Karpas-422 (cell line): ENCODE measurements at regions not wholly inside any gene's neighbourhood (a gene's known extent, or its start where the extent isn't known, plus 50 kb on each side); places are given as distances from the start of the nearest gene placed in this dataset.

ENCODE experiments used
- DNase-seq: peaks from one replicate; pipeline ENCODE4 v3.0.0-alpha.2; 2015
- H2AFZ ChIP-seq: fragments of 200-600 bp; sonication (generic); 2 replicates; pipeline ENCODE4 v1.6.1; 2014; ENCODE audit warnings: antibody characterized with exemption, low read length, mixed read lengths
- H3K27ac ChIP-seq: fragments of 200-600 bp; sonication (generic); 2 replicates; pipeline ENCODE4 v1.5.1; 2014; ENCODE audit warnings: mild to moderate bottlenecking, low read length, moderate library complexity
- H3K27me3 ChIP-seq: fragments of 200-600 bp; sonication (generic); 2 replicates; pipeline ENCODE4 v1.6.1; 2014; ENCODE audit warnings: low read length, mixed read lengths
- H3K36me3 ChIP-seq: fragments of 200-600 bp; sonication (generic); 2 replicates; pipeline ENCODE4 v1.6.1; 2014; ENCODE audit warnings: low read length, mixed read lengths; ENCODE audit not compliant: insufficient read depth
- H3K4me1 ChIP-seq: fragments of 200-600 bp; sonication (generic); 2 replicates; pipeline ENCODE4 v1.6.1; 2014; ENCODE audit warnings: mild to moderate bottlenecking, low read length, mixed read lengths
- H3K4me2 ChIP-seq: fragments of 200-600 bp; sonication (generic); 2 replicates; pipeline ENCODE4 v1.6.1; 2014; ENCODE audit warnings: low read length, low read depth, mild to moderate bottlenecking; ENCODE audit not compliant: poor library complexity, severe bottlenecking
- H3K4me3 ChIP-seq: fragments of 200-600 bp; sonication (generic); 2 replicates; pipeline ENCODE4 v1.5.1; 2014; ENCODE audit warnings: mild to moderate bottlenecking, antibody characterized with exemption, low read length, mixed read lengths
- H3K79me2 ChIP-seq: fragments of 200-600 bp; sonication (generic); 2 replicates; pipeline ENCODE4 v1.6.1; 2014; ENCODE audit warnings: mild to moderate bottlenecking, low read length, mixed read lengths
- H3K9ac ChIP-seq: fragments of 200-600 bp; sonication (generic); 2 replicates; pipeline ENCODE4 v1.6.0; 2014; ENCODE audit warnings: low read length
- H3K9me2 ChIP-seq: fragments of 200-600 bp; sonication (generic), shearing (Covaris generic); replicated peaks from 2 replicates; pipeline ENCODE4 v1.6.0; 2014; ENCODE audit warnings: mild to moderate bottlenecking, low read length, moderate library complexity; ENCODE audit not compliant: insufficient read depth
- H3K9me3 ChIP-seq: fragments of 300-700, 200-600 bp; sonication (generic); 2 replicates; pipeline ENCODE4 v1.6.1; 2014; ENCODE audit warnings: low read length, mixed read lengths
- H4K20me1 ChIP-seq: fragments of 200-600 bp; sonication (generic); 2 replicates; pipeline ENCODE4 v1.6.1; 2014; ENCODE audit warnings: mild to moderate bottlenecking, antibody characterized with exemption, low read length, low read depth; ENCODE audit not compliant: insufficient read depth

DNA sequence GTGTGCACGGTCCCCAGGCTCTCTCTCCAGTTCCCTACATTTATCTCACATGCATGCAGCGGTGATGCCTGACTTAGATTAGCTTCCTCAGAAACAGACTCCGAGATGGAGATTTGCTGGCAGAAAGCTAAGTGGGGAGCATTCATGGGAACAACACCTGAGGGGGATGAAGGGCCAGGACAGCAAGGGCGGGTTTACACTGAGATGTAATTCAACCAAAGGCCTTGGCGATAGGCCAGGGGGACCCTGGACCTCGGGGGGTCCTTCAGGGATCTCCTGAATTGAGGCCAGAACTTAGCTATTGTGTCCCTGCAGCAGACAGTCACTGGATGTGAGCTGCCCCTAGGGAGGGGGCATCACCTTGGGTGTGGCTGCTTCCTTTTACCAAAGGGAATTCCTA, 246.1 kb upstream of the CSF3R start:
- Histone ChIP-seq H2AFZ (no peak overlapping the region), H3K4me1 (peaks cover 15% of the 10 kb centered on the region), H3K9me3 (no peaks in the 10 kb centered on the region), H3K79me2 (no peaks in the 10 kb centered on the region), H3K27me3 (no peaks in the 10 kb centered on the region), H3K27ac (no peak overlapping the region), H3K4me3 (no peak overlapping the region), H3K4me2 (no peak overlapping the region), H4K20me1 (no peaks in the 10 kb centered on the region), H3K9ac (no peak overlapping the region), H3K36me3 (no peaks in the 10 kb centered on the region), H3K9me2 (no peaks in the 10 kb centered on the region)
- DNase-seq: no peak

DNA sequence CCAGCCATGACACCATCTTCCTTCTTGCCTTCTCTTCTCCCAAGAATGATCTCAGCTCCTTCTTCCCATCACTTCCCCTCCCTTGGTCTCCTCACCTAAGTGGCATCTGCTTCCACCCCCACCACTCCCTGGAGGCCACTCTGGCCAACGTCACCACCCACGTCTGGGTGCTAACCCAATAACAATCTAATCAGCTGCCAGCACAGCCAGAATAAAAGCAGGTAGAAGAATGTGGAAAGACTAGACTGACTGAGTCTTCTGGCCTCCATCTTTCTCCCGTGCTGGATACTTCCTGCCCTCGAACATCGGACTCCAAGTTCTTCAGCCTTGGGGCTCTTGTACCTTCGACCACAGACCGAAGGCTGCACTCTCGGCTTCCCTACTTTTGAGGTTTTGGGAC, 245.3 kb upstream of the CSF3R start:
- Histone ChIP-seq H4K20me1 (no peaks in the 10 kb centered on the region), H3K4me3 (no peak overlapping the region), H3K9me2 (no peaks in the 10 kb centered on the region), H2AFZ (no peak overlapping the region), H3K9me3 (no peaks in the 10 kb centered on the region), H3K4me2 (no peak overlapping the region), H3K79me2 (no peaks in the 10 kb centered on the region), H3K9ac (no peak overlapping the region), H3K27me3 (no peaks in the 10 kb centered on the region), H3K4me1 (peaks cover 15% of the 10 kb centered on the region), H3K27ac (no peak overlapping the region), H3K36me3 (no peaks in the 10 kb centered on the region)
- no peak for DNase-seq

DNA sequence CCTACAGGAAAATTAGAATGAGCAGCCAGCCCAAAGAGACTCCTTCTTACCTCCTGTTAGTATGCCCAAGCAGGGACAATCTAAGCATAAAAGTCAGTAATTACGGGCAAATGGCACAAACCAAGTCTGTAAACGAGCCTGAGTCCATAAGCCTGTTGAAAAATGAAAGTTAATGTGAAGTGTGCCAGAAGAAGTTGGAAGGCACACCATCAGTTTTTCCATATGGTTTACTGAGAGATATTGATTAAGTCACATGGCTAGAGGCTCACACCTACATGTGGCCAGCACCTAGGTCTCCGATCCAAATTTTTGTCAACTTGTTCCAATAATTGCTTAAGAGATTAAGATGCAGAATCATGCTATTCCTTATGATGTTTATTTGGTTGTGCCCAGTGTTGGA, 242.4 kb upstream of the CSF3R start:
- H3K9ac ChIP-seq: no peak overlapping the region
- no peak overlapping the region for H3K27ac ChIP-seq
- peaks cover 12% of the 10 kb centered on the region for H3K4me1 ChIP-seq
- no peak overlapping the region for H3K4me2 ChIP-seq
- H4K20me1 ChIP-seq: no peaks in the 10 kb centered on the region
- H3K4me3 ChIP-seq: no peak overlapping the region
- H3K27me3 ChIP-seq: no peaks in the 10 kb centered on the region
- no peaks in the 10 kb centered on the region for H3K36me3 ChIP-seq
- DNase-seq: no peak
- H3K9me2 ChIP-seq: no peaks in the 10 kb centered on the region
- H2AFZ ChIP-seq: no peak overlapping the region
- H3K9me3 ChIP-seq: no peaks in the 10 kb centered on the region
- no peaks in the 10 kb centered on the region for H3K79me2 ChIP-seq

DNA sequence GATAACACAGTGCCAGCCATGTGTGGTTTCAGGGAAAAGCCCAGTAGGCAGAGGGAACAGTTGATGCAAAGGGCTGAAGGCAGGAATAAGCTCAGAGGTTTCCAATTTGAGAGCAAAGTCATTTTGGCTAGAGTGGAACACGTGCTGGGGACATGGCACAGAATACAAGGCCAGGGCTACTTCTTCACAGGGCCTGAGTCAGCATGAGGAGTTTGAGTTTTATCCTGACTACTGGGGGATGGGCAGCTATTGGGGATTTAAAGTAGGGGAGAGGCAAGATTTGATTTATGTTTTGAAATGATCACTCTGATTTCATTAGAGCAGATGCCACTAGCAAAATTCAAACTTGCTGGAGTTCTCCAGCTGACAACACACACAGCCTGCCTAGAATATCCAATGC, 241.1 kb upstream of the CSF3R start:
- no peak overlapping the region for H3K4me3 ChIP-seq
- H3K79me2 ChIP-seq: no peaks in the 10 kb centered on the region
- H3K36me3 ChIP-seq: no peaks in the 10 kb centered on the region
- no peaks in the 10 kb centered on the region for H3K9me3 ChIP-seq
- H3K4me2 ChIP-seq: no peak overlapping the region
- H3K9ac ChIP-seq: no peak overlapping the region
- no peak for DNase-seq
- H2AFZ ChIP-seq: no peak overlapping the region
- H3K27me3 ChIP-seq: no peaks in the 10 kb centered on the region
- H3K27ac ChIP-seq: no peak overlapping the region
- H3K4me1 ChIP-seq: peaks cover 12% of the 10 kb centered on the region
- H3K9me2 ChIP-seq: no peaks in the 10 kb centered on the region
- H4K20me1 ChIP-seq: no peaks in the 10 kb centered on the region

DNA sequence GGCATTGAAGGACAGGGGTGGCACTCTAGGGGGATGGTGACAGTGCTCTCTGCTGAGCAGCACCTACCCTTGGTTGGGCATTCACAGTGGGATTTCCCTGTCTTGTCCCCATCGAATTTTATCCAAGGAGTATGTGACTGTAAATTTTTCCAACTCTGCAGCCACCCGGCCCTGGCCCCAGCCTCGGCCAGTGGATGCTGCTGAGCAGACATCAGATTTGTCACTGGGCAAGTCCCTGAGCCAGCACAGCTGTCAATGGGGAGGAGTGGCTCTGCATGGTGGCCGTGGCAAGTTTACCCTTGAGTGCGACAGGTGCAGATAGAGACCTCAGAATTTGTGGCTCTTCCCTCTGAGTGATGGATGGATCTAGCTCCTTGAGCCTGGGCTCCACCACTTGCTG, 240.2 kb upstream of the CSF3R start:
- no peaks in the 10 kb centered on the region for H4K20me1 ChIP-seq
- no peaks in the 10 kb centered on the region for H3K27me3 ChIP-seq
- H3K27ac ChIP-seq: no peak overlapping the region
- H3K36me3 ChIP-seq: no peaks in the 10 kb centered on the region
- H3K9me3 ChIP-seq: no peaks in the 10 kb centered on the region
- no peak overlapping the region for H2AFZ ChIP-seq
- no peaks in the 10 kb centered on the region for H3K79me2 ChIP-seq
- no peak overlapping the region for H3K4me2 ChIP-seq
- DNase-seq: no peak
- no peak overlapping the region for H3K4me3 ChIP-seq
- H3K9ac ChIP-seq: no peak overlapping the region
- peaks cover 12% of the 10 kb centered on the region for H3K4me1 ChIP-seq
- no peaks in the 10 kb centered on the region for H3K9me2 ChIP-seq

DNA sequence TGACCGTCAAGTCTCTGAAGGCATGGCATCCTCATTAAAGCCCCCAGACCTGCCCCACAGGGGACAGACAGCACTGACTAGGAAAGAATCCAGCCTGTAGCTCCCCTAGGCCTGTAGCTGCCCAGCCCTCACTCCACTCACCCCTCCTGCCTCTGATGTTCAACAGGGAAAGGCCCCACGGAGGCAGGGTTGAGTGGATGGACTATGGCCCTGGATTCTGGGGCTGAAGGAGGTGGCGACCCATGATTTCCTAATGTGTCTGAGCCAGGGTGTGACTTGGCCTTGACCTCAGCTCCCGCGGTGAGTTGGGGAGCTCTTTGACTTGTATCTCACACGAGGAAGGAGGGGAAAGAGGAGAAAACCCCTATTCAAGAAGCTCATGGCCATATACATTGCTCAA, 238.5 kb upstream of the CSF3R start:
- Histone ChIP-seq H3K9me2 (no peaks in the 10 kb centered on the region), H3K9ac (no peak overlapping the region), H3K36me3 (no peaks in the 10 kb centered on the region), H3K79me2 (no peaks in the 10 kb centered on the region), H2AFZ (no peak overlapping the region), H3K27me3 (no peaks in the 10 kb centered on the region; the same call in 1 of the 2 replicates), H3K9me3 (no peaks in the 10 kb centered on the region), H4K20me1 (no peaks in the 10 kb centered on the region), H3K4me2 (no peak overlapping the region), H3K27ac (no peak overlapping the region), H3K4me1 (peaks cover 12% of the 10 kb centered on the region), H3K4me3 (no peak overlapping the region)
- DNase-seq: no peak

DNA sequence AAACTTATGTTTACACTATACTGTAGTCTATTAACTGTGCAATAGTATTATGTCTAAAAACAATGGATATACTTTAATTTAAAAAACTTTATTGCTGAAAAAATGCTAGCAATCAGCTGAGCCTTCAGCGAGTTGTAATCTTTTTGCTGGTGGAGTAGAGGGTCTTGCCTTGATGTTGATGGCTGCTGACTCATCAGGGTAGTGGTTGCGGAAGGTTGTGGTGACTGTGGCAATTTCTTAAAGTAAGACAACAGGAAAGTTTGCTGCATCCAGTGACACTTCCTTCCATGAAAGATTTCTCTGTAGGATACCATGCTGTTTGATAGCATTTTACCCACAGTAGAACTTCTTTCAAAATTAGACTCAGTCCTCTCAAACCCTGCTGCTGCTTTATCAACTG, 234.7 kb upstream of the CSF3R start:
- no peak overlapping the region for H3K9ac ChIP-seq
- no peak overlapping the region for H3K4me2 ChIP-seq
- no peak overlapping the region for H2AFZ ChIP-seq
- no peaks in the 10 kb centered on the region for H3K79me2 ChIP-seq
- no peak overlapping the region for H3K27ac ChIP-seq
- peaks cover 12% of the 10 kb centered on the region for H3K4me1 ChIP-seq
- no peaks in the 10 kb centered on the region for H3K9me2 ChIP-seq
- no peaks in the 10 kb centered on the region for H4K20me1 ChIP-seq
- no peaks in the 10 kb centered on the region for H3K9me3 ChIP-seq
- no peaks in the 10 kb centered on the region for H3K36me3 ChIP-seq
- H3K4me3 ChIP-seq: no peak overlapping the region
- DNase-seq: no peak
- no peaks in the 10 kb centered on the region; the same call in 1 of the 2 replicates for H3K27me3 ChIP-seq

DNA sequence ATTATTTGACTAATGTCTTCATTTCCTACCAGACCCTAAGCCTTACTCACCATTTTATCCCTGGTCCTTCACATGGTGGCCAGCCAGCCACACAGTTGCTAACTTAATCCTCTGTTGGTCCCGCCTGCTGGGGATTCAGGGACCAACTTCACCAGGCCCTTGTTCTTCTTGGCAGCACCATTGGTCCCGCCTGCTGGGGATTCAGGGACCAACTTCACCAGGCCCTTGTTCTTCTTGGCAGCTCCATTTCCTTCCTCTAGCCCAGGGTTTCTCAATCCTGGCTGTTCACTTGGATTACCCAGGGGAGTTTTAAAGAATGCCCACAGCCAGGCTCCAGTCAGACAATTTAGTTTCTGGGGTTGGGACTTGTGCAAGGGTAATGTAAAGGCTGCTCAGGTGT, 233.1 kb upstream of the CSF3R start:
- Histone ChIP-seq H3K4me3 (no peak overlapping the region), H3K27me3 (no peaks in the 10 kb centered on the region; the same call in 1 of the 2 replicates), H3K9me3 (no peaks in the 10 kb centered on the region), H3K9ac (no peak overlapping the region), H4K20me1 (no peaks in the 10 kb centered on the region), H3K9me2 (no peaks in the 10 kb centered on the region), H3K4me2 (no peak overlapping the region), H3K4me1 (peaks cover 10% of the 10 kb centered on the region), H2AFZ (no peak overlapping the region), H3K36me3 (no peaks in the 10 kb centered on the region), H3K27ac (no peak overlapping the region), H3K79me2 (no peaks in the 10 kb centered on the region)
- no peak for DNase-seq

DNA sequence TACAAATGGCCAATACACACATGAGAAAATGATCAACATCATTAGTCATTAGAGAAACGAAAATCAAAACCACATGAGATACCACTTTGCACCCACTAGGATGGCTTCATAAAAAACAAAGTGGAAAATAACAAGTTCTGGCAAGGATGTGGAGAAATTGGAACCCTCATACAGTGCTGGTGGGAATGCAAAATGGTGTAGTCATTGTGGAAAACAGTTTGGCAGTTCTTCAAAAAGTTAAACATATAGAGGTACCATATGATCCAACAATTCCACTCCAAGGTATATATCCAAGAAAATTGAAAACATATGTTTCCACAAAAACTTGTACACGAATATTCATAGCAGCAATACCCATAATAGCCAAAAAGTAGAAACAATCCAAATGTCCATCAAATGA, 231.6 kb upstream of the CSF3R start:
- Histone ChIP-seq H3K27ac (no peak overlapping the region), H3K4me1 (peaks cover 15% of the 10 kb centered on the region), H3K9ac (no peak overlapping the region), H3K36me3 (no peaks in the 10 kb centered on the region), H3K9me3 (no peaks in the 10 kb centered on the region), H3K4me2 (no peak overlapping the region), H3K79me2 (no peaks in the 10 kb centered on the region), H3K27me3 (no peaks in the 10 kb centered on the region; the same call in 1 of the 2 replicates), H3K4me3 (no peak overlapping the region), H3K9me2 (no peaks in the 10 kb centered on the region), H4K20me1 (no peaks in the 10 kb centered on the region), H2AFZ (no peak overlapping the region)
- DNase-seq: no peak
